NCI-H2227 treated with DMSO at 0.1 percent for 48 hours (cell line): ENCODE measurements at regions not wholly inside any gene's neighbourhood (a gene's known extent, or its start where the extent isn't known, plus 50 kb on each side); places are given as distances from the start of the nearest gene placed in this dataset.
"Not testable (repeated sequence)": the region's sequence is repeated elsewhere in the genome, so short reads cannot be mapped to it uniquely, and the experiment has no call there.

ENCODE experiments used
- DNase-seq: peaks from one replicate; lab custom pipeline; 2025; lab: John Stamatoyannopoulos, UW

DNA sequence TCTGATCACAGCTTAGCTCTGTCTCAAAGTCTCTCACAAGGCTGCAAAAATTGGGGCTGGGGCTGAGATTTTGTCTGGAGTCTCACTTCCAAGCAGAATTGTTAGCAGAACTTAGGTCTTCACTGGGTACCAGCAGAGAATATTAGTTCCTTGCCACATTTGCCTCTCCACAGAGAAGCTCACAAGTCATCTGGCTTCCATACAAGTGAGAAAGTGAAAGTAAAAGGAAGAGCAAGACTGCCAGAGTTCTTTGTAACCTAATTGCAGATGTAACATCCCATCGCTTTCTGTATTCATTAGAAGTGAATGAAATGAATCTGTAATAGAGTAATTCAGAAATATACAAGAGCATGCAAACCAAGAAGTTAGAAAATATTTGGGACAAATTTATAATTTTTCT, 624.1 kb upstream of the GNPDA2 start:
- DNase-seq, result no peak

DNA sequence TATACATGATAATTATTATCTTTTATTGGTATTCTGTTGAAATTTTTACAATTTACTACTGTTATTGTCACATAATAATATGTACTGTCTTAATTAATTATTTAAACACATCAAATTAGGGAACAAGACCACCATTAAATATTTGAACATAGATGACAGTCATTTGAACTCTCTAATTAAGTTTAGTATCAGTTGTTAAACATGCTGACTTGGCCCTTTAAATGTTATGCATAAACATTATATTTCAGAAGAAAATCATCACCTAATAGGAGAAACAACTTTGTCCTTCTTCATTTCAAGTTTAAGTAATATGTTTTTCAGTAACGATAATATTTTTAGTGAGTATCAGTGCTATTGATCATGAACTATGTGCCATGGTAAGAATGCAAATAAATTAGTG, 623.5 kb upstream of the GNPDA2 start:
- no peak for DNase-seq

DNA sequence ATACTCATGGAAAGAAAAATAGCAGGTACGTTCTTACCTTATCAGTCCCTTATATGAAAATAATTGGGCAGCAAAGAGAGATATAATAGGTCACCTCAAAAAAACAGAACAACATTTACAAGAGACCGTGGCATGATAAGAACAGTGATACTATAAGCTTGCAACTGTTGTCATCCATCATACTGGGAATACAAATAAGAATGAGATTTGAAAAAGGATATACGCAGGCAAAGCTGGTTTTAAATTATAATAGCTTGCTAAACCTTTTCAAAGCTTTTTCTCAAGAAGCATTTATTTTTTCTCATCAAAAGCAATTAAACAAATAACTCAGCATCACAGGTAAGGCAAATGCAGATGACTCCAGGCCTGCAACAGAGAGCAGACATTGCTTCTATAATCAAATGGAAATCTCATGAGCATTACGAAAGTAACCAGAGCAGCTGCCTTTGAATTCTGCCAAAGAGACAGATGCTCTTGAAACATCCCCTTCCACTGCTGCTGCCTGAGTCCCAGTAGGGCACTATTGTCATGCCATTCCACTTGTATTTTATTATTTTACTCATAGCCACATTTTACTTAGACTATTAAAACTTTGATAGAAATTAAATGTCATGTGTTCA, 620.6 kb upstream of the GNPDA2 start:
- no peak for DNase-seq

DNA sequence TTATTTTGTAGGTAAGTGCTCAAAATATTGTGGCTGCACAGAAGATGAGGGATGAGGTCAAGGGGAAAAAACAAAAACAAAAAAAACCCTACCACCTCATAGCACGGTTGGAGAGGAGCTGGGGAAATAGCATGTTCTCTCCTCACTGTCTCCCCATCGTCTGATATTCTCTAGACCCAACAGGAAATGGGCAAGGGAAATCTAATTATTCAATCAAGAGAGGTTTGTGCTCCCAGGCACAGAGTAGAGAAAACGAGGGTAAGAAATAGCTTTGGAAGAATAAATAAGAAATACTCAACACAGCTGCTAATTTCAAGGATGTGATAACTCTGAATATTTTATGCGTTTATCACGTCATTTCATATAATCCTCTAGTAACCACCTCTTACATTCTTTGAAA, 619.2 kb upstream of the GNPDA2 start:
- no peak for DNase-seq

DNA sequence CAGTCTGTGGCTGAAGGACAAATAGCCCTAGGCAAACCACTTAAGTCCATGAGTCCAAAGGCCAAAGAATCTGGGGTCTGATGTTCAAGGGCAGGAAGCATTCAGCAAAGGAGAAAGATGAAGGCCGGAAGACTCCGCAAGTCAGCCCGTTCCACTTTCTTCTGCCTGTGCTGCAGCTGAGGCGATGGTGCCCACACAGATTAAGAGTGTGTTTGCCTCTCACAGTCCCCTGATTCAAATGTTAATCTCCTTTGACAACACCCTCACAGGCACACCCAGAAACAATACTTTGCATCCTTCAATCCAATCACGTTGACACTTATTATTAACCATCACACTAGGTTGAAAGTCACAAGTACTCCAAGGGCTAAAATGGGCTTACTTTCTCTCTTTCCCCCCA, 605.4 kb upstream of the GNPDA2 start:
- no peak for DNase-seq

DNA sequence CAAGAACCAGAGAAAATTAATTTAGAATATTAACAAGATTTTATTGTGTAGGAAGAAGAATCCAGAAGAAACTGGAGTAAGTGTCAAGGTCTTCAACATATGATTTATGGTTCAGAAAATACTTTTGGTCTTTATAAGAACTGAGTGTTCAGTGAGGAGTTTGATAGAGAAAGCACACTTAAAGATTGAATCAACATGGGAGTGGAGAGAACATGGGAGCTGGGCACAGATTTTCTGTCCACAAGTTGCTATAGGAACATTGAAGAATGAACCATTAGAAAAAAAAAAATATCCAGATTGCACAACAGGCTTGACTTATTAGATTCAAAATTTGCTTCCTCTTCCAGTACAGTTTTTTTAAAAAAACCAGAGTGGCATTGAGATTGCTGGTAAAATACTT, 601.2 kb upstream of the GNPDA2 start:
- DNase-seq, result no peak

DNA sequence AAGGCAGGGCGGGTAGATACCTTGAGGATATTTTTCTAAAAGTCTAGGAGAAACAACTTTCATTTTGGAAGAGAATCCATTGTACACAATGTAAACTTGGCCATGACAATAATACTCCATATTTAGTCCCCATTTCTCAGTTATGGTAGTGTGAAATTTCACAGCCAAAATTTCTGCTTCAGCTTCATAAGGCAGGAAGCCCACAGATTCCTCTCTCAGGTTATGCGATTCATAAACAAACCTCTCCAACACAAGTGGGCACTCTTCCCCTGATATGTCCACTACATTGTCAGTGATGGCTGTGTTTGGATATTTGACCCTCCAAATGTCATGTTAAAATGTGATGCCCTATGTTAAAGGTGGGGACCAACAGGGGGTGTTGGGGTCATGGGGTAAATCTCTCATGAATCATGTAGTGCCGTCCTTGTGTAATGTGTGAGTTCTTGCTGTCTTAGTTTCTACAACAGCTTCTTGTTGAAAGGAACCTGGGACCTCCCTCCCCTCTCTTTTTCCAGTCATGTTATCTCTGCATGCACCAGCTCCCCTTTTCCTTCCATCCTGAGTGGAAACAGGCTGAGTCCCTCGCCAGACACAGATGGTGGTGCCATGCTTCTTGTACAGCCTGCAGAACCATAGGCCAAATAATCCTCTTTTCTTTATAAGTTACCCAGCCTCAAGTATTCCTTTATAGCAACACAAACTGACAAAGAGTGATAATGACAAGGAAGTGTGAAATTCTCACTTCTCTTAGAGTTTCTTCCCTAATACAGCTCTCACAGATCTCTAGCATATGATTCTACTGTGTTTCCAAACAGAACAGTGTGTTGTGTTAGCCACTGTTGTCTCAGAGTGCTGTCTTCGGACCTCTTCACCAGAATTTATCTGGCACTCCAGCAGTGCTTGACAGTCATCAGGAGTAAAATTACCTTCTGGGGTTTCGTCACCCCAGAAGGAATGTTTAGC, 598.4 kb upstream of the GNPDA2 start:
- no peak for DNase-seq

DNA sequence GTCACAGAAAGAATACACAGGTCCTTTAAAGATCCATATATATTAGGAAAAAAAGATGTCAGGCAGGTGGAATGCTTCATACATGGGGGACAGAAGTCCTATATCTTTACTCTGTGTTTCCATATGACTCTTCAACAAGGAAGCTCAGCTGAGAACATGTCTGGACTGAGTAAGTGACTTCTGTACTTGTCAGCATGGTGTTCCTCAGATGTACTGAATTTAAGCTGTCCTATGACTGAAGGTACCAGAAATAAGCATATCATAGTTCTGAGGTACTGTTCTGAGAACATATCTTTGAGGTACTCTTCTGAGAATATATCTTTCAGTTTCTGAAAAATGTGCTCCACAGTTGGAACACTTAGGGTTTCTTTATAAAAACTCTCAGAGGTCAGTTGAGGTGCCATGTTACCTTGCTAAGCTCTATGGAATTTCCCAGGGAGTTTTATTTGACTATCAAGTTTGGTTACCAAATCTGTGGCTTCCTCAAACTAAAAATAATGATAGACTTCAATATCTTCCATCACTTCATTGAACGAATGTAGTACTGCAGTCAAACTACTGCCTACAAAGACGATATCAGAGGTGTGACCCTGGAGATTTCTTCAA, 597.2 kb upstream of the GNPDA2 start:
- no peak for DNase-seq

DNA sequence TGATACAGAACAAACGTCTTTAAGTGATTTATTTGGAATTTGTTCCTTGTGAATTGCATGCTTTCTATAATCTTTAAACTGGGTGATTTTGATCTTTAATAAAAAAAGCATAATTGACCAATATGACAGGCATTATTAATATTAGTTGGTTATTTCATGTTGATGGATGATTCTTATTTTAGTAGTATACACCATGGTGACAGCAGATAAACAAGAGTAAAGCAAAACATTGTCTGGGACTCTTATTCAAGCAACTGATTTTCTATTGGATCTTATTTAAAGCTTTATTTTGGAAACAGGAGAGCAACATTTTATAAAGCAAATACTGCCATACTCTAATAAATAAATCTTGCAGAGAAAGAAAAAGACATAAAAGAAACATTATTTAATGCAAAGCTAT, 591.4 kb upstream of the GNPDA2 start:
- DNase-seq, result no peak

DNA sequence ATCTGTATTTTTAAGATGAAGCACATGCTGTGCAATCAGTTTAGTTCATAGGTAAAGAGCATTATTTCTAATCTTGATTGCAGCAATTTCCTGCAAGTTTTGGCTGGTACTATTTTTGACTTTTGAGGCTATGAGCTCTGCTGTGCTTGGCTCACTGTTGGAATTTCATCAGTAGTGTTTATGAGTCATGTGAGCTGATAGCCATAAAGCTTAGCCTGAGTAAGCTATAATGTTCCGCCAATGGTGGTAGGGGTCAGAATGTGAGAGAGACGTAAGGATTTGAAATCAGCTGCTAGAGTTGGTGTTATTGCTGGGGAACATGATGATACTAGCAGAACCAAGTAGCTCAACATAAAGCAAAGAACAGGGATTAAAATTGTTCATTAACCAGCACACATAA, 590.9 kb upstream of the GNPDA2 start:
- no peak for DNase-seq

DNA sequence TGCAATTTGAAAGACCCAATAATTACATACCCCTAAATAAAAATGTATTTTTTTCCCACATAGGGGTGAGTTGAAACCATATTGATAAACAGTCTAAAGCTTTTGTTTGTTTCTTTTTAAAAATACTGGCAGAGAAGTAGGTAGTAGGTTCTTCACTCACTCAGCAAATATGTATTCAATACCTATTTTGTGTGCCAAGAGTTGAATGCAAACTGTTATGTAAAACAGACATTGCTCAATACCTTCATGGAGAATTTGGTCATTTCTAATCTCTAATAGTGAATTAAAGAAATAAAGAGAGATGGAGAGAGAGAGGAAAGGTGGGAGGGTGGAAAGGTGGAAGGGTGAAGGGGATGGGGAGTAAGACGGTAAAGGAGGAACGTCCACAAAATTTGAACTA, 589.9 kb upstream of the GNPDA2 start:
- DNase-seq, result no peak

DNA sequence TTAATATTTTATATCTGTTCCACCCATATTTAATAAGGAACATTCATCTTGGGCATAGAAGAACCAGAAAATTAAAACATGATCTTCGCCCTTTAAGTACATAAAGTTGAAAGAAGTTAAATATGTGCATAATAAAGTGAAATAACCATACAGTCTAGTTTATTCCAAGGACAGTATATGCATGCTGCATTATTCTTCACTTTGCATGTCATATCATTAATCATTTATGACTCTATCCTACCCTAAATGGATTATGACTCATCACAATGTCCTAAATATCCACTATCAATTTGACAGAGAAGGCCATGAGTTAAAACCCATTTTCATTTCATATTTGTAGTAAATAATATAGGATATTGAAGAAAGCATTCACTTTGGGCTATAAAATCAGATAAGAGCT, 576.5 kb upstream of the GNPDA2 start:
- DNase-seq, result no peak

DNA sequence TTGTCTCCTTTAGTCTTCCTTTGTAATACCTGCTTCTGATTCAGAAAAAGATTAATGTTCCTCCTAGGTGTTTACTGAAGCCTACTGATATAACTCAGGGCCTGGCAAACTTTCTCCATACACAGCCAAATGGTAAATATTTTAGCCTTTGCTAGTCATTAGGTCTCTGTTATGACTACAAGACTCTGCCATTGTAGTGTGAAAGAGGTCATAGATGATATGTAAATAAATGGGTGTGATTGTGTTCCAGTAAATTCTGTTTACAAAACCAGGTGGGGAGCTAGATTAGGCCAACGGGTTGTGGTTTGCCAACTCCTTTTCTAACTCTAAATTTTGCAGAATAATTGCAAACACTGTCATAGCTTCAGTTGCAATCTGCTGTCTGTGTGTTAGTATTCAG, 568.1 kb upstream of the GNPDA2 start:
- no peak for DNase-seq

DNA sequence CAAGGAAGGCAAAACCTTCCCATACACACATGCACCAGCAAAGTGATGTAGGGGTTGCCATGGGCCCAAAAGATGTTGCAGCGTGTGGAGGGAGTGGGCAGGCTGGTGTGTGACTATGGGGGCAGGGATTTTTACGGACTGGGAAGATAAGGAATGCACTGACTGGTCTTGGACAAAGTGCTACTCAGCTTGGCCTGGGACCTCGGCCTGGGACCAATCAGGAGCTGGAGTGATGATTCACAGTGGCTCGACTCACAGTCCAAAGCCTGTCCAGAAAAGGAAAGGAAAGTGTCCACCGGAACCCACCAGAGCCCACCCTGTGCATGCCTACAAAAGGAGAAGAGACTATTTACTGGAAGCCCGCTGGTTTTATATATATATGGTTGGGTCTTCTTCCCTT, 567.0 kb upstream of the GNPDA2 start:
- no peak for DNase-seq

DNA sequence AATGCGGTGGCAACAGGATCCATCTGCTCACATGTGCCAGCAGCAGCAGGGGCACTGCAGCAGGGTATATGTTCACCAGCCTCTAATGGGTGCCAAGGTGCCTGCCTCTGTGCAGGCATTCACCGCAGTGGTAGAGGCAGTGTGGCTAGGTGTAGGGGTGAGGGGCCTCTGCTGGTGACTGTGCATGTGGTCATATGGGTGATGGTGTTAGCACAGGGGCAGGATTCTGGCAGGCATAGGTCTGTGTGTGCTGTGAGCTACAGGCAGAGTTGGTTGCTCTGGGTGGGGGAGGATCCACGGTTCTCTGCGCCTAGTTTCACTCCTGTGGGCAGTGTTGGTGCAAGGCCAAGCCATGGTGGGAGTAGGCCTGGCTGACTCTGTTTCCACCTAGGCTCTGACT, 566.5 kb upstream of the GNPDA2 start:
- no peak for DNase-seq

DNA sequence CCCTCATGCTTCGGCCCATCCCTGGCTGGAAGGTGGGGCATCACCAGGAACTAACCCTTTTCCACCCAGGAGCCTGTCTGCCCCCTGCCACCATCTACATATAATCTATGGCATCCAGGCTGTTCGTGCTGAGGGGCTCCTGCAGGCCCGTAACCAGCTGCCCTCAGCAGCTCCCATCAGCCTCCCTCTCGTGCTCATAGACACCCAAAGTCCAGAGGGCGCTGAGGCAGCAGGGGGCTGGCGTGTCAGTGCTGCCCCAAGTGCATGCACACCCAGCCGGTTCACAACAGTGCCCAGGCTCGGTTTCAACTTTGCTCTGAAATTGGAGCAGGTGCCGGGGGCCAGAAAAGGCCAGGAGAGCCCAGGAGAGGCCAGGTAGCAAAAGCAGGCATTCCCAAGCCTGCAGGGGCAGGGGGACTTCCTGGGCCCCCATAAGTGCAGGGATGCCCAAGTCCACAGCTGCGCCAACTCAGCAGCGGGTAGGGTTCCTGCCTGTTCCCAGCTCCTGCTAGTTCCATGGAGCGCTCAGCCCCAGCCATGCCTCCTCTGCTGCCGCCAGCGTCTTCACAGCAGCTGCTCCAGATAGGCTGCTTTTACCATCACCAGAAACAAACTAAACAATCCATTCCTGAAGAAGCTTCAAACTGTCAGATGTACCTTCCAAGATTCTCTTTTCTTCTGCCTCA, 558.2 kb upstream of the GNPDA2 start:
- no peak for DNase-seq

DNA sequence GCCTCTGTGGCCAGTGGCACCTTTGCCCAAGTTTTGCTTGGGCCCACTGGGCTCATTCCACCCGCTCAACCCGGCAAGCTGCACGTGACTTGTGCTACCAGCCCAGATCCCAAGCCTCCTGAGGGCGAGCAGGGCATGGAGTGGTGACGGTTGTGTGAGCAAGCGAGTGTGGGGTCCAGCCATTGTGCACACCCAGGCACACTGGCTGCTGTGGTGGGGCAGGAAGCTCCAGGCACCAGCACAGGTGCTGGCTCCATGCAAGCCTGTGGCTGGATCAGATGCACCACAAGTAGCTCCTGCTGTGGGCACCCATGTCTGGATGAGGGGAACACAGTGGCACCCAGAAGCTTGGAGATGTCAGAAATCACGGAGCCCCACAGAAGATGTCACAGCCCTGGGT, 557.0 kb upstream of the GNPDA2 start:
- no peak for DNase-seq

DNA sequence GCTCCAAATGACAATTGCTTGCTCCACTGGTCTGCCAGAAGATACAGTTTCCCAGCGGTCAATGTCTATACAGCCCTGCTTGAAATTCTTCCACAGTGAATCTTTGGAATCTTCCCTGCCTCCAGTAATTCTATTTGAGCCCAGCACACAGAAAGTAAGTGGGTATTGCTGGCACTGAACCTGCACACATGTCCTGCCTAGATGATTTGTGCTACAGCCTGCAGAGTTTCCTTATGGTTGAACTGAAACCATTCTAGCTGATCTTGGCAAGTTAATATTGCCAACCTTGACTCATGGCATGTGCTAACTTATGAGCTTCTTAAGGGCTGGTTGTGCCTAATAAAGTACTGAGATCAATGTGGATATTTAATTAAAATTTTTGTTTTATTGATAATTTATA, 553.8 kb upstream of the GNPDA2 start:
- DNase-seq, result no peak

DNA sequence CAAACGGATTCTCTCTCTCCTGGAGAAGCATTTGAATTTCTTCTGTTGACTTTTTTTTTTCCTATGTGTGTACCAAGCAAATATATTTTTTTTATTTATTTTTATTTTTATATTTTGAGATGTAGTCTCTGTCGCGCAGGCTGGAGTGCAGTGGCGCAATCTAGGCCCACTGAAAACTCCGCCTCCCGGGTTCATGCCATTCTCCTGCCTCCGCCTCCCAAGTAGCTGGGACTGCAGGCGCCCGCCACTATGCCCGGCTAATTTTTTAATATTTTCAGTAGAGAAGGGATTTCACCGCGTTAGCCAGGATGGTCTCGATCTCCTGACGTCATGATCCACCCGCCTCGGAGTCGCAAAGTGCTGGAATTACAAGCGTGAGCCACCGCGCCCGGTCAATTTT, 549.5 kb upstream of the GNPDA2 start:
- no peak for DNase-seq

DNA sequence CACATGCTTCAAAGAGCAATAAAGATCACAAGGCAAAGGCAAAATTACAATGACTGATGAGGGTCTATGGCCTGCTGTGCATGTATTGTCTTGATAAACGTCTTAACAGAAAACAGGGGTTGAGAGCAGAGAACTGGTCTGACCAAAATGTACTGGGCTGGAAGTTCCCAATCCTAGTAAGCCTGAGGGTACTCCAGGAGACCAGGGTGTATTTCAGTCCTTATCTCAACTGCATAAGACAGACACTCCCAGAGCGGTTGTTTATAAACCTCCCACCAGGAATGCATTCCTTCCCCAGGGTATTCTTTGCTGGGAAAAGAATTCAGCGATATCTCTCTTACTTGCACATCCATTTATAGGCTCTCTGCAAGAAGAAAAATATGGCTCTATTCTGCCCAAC, 521.8 kb upstream of the GNPDA2 start:
- not testable (repeated sequence) for DNase-seq

DNA sequence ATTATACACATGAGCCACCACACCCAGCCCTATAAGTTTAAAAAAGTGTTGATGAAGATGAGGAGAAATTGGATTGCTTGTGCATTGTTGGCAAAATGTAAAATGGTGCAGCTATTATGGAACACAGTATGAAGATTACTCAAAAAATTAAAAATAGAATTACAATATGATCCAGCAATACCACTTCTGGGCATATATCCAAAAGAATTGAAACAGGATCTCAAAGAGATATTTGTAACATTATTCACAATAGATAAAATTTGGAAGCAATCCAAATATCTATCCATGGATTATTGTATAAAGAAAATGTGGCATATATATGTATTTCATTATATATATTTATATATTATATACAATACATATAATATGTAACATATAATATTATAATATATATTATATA, 515.6 kb upstream of the GNPDA2 start:
- no peak for DNase-seq

DNA sequence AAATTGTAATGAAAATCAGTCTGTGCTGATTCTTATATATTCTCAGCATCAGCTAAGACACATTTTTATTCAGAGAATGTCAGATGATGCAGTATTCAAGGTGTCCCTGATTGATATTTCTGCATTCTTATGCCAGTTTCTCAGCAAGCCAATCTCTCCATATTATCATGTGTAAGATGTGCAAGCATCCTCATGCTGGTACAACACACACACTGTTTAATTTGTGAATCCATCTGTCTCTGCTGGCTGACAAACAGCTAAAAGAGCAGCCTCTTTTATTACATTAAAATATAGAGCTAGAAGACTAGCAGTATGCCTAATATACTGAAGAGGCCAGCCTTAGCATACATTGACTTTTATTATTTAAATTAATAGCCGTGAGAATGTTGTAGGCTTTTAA, 502.9 kb upstream of the GNPDA2 start:
- no peak for DNase-seq
